Brain microvascular endothelial cell (primary cell): ENCODE measurements at regions not wholly inside any gene's neighbourhood (a gene's known extent, or its start where the extent isn't known, plus 50 kb on each side); places are given as distances from the start of the nearest gene placed in this dataset.

Source experiments
- DNase-seq: peaks from one replicate; pipeline ENCODE4 v3.0.0-alpha.2; 2020
- H3K27ac ChIP-seq: fragments of 250-450 bp; sonication (Bioruptor Pico); 2 replicates; pipeline ENCODE4 v1.5.1; 2020; ENCODE audit warnings: mild to moderate bottlenecking, moderate library complexity
- H3K27me3 ChIP-seq: fragments of 250-450 bp; sonication (Bioruptor Pico); replicated peaks from 2 replicates; pipeline ENCODE4 v1.5.1; 2020; ENCODE audit warnings: mild to moderate bottlenecking
- H3K36me3 ChIP-seq: fragments of 250-450 bp; sonication (Bioruptor Pico); replicated peaks from 2 replicates; pipeline ENCODE4 v1.5.1; 2020; ENCODE audit warnings: mild to moderate bottlenecking
- H3K4me3 ChIP-seq: 2 replicates; pipeline ENCODE4 v1.5.1; 2011; ENCODE audit warnings: low read depth, mild to moderate bottlenecking, control low read depth, low read length, moderate library complexity
- in situ Hi-C: cut with HindIII; loops from 2 replicates; pipeline ENCODE4 v1.10.0; 2017; ENCODE audit warnings: low sequenced_read_pairs, low pct_ligation_motif_present
- TF ChIP-seq, protein P1 (sequence below): IDR thresholded peaks from 2 replicates; pipeline ENCODE4 v1.5.1; 2011; ENCODE audit warnings: low read depth, mild to moderate bottlenecking, moderate library complexity, low read length, control low read depth, inconsistent platforms; ENCODE audit errors: missing control alignments

- H3K27me3 ChIP-seq: no peaks in the 10 kb centered on the region
- TF ChIP-seq, protein P1, sequence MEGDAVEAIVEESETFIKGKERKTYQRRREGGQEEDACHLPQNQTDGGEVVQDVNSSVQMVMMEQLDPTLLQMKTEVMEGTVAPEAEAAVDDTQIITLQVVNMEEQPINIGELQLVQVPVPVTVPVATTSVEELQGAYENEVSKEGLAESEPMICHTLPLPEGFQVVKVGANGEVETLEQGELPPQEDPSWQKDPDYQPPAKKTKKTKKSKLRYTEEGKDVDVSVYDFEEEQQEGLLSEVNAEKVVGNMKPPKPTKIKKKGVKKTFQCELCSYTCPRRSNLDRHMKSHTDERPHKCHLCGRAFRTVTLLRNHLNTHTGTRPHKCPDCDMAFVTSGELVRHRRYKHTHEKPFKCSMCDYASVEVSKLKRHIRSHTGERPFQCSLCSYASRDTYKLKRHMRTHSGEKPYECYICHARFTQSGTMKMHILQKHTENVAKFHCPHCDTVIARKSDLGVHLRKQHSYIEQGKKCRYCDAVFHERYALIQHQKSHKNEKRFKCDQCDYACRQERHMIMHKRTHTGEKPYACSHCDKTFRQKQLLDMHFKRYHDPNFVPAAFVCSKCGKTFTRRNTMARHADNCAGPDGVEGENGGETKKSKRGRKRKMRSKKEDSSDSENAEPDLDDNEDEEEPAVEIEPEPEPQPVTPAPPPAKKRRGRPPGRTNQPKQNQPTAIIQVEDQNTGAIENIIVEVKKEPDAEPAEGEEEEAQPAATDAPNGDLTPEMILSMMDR: peak; percentile 11
- in situ Hi-C loops: no loop called here
Observed at GRCh38 chr10:108249940-108250339, 1085.4 kb upstream of the SORCS1 start.

GRCh38 chr10:108244443-108245228 is 1080.1 kb upstream of the SORCS1 start:
- TF ChIP-seq, protein P1: no peak
- no peak overlapping the region for H3K27ac ChIP-seq
- no peaks in the 10 kb centered on the region for H3K27me3 ChIP-seq
- in situ Hi-C loops: no loop called here
- H3K4me3 ChIP-seq: no peak overlapping the region
- no peaks in the 10 kb centered on the region for H3K36me3 ChIP-seq
- no peak for DNase-seq

More at GRCh38 chr10:108249940-108250339, 1085.4 kb upstream of the SORCS1 start:
- H3K4me3 ChIP-seq: no peak overlapping the region
- H3K36me3 ChIP-seq: no peaks in the 10 kb centered on the region
- no peak overlapping the region for H3K27ac ChIP-seq
- no peak for DNase-seq

DNA sequence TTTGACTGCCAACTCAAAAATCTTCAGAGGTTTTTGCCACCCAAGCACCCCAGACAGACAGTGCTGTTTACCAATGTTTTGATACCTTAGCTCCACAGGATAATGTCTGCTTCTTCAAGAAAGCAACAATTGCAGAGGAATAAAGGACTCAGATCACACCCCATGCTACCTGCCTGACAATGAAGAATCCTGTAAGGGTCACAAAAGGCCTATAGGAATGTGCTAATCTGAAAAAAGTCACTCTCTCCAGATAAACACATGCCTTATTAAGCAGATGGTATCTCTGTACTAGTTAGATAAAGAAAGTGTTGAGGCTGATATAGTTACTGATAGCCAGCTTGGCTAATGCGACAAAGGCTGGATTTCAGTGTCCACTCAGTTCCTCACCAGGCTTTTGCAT is 1076.7 kb upstream of the SORCS1 start:
- Histone ChIP-seq H3K27ac (no peak overlapping the region), H3K36me3 (no peaks in the 10 kb centered on the region), H3K27me3 (no peaks in the 10 kb centered on the region), H3K4me3 (no peak overlapping the region)
- in situ Hi-C loops: no loop called here
- TF ChIP-seq, protein P1: no peak
- no peak for DNase-seq

DNA sequence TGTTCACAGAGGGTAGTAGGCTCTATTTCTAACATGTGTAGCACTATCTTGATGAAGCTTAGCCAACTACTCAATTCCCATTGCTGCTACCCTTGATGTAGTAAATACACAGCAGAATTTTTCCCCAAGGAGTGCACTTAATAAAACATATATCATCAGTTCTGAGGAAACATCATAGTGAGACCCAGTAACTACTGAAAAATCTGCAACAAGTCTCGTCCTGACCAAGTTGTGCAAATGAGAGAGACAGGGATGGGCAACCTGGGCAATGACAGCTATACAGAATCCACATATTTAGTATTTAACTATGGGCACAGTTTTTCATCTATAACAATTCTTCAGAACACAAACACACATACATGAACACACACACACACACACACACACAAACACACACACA is 1073.8 kb upstream of the SORCS1 start:
- no peak for DNase-seq
- no peaks in the 10 kb centered on the region for H3K36me3 ChIP-seq
- TF ChIP-seq, protein P1: no peak
- H3K27ac ChIP-seq: no peak overlapping the region
- H3K4me3 ChIP-seq: no peak overlapping the region
- in situ Hi-C loops: no loop called here
- no peaks in the 10 kb centered on the region for H3K27me3 ChIP-seq

- Histone ChIP-seq H3K36me3 (no peaks in the 10 kb centered on the region), H3K27ac (no peak overlapping the region), H3K27me3 (no peaks in the 10 kb centered on the region), H3K4me3 (no peak overlapping the region)
- TF ChIP-seq, protein P1: no peak
- no peak for DNase-seq
- in situ Hi-C loops: no loop called here
Observed at GRCh38 chr10:108230478-108231170, 1066.1 kb upstream of the SORCS1 start.
